Right lobe of liver (tissue), 4 donors: ENCODE measurements at regions not wholly inside any gene's neighbourhood (a gene's known extent, or its start where the extent isn't known, plus 50 kb on each side); places are given as distances from the start of the nearest gene placed in this dataset.

Experiments used
- CTCF ChIP-seq, 4 donors: fragments of 200-600 bp in 3 of 4; fragments of 450-650 bp in 1 of 4; IDR thresholded peaks; one replicate each; pipeline versions ENCODE4 v1.5.1 to v1.8.0; 2016 to 2022; ENCODE audit warnings: antibody characterized with exemption in 4 of 4, mild to moderate bottlenecking in 2 of 4
- POLR2A ChIP-seq: fragments of 450-650 bp; IDR thresholded peaks from one replicate; pipeline ENCODE4 v1.6.1; 2017; ENCODE audit warnings: antibody characterized with exemption, mild to moderate bottlenecking
- donor health status: DM: no; HTN: no; CAD: no.
- donor health status: DM: no; HTN: no; CAD: no.
- donor health status: DM: no; HTN: yes; CAD: no.

GRCh38 chr15:29429584-29429983 is 160.0 kb upstream of the NSMCE3 start:
- TF ChIP-seq POLR2A (no peak), CTCF (IDR thresholded peaks at IDR 0.05) (no peak)
